ENCODE measurements at regions not wholly inside any gene's neighbourhood (a gene's known extent, or its start where the extent isn't known, plus 50 kb on each side); places are given as distances from the start of the nearest gene placed in this dataset.

DNA sequence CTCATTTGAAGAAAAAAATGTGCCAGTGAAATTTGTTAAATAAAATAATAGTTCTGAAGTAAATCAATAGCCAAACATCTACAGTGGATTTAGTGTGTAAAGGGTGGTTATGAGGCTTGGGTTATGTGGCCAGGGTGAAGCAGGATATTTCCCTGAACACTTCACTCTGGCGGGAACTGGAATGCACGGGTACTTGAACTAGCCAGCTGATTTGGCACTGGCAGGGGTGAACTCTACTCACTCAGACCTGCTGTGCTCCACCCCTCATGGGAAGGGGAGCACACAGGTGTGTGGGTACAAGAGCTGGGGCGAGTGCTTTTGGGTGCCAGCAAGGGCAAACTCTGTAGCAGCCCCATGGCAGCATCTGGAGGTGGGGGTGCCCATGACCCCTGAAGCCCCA is 278.2 kb downstream of the CALCRL start:
- TF ChIP-seq, protein P1, sequence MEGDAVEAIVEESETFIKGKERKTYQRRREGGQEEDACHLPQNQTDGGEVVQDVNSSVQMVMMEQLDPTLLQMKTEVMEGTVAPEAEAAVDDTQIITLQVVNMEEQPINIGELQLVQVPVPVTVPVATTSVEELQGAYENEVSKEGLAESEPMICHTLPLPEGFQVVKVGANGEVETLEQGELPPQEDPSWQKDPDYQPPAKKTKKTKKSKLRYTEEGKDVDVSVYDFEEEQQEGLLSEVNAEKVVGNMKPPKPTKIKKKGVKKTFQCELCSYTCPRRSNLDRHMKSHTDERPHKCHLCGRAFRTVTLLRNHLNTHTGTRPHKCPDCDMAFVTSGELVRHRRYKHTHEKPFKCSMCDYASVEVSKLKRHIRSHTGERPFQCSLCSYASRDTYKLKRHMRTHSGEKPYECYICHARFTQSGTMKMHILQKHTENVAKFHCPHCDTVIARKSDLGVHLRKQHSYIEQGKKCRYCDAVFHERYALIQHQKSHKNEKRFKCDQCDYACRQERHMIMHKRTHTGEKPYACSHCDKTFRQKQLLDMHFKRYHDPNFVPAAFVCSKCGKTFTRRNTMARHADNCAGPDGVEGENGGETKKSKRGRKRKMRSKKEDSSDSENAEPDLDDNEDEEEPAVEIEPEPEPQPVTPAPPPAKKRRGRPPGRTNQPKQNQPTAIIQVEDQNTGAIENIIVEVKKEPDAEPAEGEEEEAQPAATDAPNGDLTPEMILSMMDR (IDR thresholded peaks at IDR 0.05) = no peak
- no peak for TF ChIP-seq POLR2A (IDR thresholded peaks at IDR 0.05)
